ENCODE measurements at regions not wholly inside any gene's neighbourhood (a gene's known extent, or its start where the extent isn't known, plus 50 kb on each side); places are given as distances from the start of the nearest gene placed in this dataset.

DNA sequence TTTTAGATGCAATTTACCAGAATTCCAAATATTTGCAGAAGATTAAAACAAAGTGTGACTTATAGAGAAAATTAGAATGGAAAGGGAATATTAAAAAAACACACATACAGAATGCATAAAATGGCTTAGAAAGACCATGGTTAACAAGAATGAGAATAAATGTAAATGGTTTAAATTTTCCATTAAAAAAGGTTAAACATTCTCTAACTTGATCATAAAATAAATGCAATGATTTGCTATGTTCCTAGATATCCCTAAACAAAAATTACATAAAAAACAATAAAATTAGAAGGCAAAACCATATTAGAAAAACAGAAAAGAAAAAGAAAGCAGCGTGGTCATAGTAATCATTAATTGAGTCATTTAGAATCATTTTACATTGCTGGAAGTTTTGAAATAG is 152.5 kb downstream of the TMEM38B start:
- H3K9me3 ChIP-seq: no peaks in the 10 kb centered on the region
- TF ChIP-seq, protein P1, sequence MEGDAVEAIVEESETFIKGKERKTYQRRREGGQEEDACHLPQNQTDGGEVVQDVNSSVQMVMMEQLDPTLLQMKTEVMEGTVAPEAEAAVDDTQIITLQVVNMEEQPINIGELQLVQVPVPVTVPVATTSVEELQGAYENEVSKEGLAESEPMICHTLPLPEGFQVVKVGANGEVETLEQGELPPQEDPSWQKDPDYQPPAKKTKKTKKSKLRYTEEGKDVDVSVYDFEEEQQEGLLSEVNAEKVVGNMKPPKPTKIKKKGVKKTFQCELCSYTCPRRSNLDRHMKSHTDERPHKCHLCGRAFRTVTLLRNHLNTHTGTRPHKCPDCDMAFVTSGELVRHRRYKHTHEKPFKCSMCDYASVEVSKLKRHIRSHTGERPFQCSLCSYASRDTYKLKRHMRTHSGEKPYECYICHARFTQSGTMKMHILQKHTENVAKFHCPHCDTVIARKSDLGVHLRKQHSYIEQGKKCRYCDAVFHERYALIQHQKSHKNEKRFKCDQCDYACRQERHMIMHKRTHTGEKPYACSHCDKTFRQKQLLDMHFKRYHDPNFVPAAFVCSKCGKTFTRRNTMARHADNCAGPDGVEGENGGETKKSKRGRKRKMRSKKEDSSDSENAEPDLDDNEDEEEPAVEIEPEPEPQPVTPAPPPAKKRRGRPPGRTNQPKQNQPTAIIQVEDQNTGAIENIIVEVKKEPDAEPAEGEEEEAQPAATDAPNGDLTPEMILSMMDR (IDR thresholded peaks at IDR 0.05): no peak
- DNase-seq (ENCODE audit: low spot score) (no peak), ATAC-seq (ENCODE audit: insufficient number of reproducible peaks, low FRiP score, low read depth) (no peak)
- H3K4me1 ChIP-seq (ENCODE audit: control insufficient read depth in 1 of 2, low read depth in 2 of 2): no peaks in the 10 kb centered on the region
- H3K36me3 ChIP-seq: no peaks in the 10 kb centered on the region
- no peak overlapping the region for H3K4me3 ChIP-seq
- no peaks in the 10 kb centered on the region for H3K27me3 ChIP-seq (replicated peaks; ENCODE audit: insufficient read depth)
- H3K27ac ChIP-seq: no peak overlapping the region

DNA sequence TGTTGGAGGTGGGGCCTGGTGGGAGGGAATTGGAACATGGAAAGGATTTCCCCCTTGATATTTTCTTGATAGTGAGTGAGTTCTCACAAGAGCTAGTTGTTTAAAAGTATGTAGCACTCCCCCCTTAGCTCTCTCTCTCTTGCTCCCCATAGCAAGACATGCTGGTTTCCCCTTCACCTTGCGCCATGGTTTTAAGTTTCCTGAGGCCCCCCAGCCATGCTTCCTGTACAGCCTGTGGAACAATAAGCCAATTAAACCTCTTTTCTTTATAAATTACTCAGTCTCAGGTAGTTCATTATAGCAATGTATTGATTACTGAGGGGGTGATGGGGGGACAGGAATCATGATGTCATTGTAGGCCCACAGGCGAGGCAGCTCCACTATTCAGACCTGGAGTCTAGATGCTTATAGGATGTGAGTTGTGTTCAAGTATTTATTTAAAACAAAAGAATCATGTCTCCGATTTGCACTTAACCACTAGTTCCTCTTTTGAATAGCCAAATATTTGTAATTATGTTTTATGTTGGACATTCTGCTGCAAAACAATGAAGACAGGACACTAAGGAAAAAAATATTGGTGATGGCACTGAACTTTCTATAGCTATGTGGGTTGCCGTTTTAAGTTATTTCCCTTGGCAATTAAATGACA is 156.6 kb downstream of the TMEM38B start:
- Histone ChIP-seq H3K4me1 (ENCODE audit: control insufficient read depth in 1 of 2, low read depth in 2 of 2) (no peaks in the 10 kb centered on the region), H3K27me3 (replicated peaks; ENCODE audit: insufficient read depth) (no peaks in the 10 kb centered on the region), H3K9me3 (no peaks in the 10 kb centered on the region), H3K4me3 (no peak overlapping the region), H3K27ac (no peak overlapping the region), H3K36me3 (no peaks in the 10 kb centered on the region)
- no peak for DNase-seq (ENCODE audit: low spot score)
- ATAC-seq (ENCODE audit: insufficient number of reproducible peaks, low FRiP score, low read depth): no peak
- TF ChIP-seq, protein P1 (IDR thresholded peaks at IDR 0.05): no peak

DNA sequence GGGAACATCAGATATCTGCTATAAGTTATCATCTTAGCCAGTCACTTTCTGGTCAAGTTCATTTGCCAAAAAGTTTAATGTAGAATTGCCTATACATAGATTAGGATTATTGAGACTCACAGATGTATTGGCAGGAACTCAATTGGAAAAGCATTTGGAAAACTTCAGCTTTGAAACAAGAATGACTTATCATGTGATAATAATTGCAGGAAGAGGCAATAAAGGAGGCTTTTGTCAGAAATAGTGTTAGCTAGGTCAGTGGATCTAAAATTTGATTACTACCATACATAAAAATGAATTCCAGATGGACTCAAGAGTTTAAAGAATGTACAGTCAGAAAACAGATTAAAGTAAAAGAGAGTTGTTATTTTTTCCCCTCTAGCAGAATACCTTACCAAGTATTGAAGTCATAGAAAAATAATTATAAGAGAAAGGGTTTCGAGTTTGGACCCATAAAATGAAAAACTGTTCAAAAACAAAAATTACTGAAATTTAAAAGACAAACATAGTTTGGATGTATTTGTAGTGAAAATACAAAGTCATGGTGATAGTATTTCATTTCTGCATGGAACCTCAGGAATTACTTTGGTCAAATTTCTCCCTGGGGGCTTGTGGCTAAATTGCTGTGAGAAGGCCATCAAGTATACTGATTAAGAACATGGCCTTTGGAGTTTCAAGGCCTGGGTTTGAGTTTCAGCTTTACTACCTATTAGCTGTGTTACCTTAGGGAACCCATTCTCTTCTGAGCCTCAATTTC is 159.9 kb downstream of the TMEM38B start:
- ATAC-seq (ENCODE audit: insufficient number of reproducible peaks, low FRiP score, low read depth): no peak
- H3K27me3 ChIP-seq (replicated peaks; ENCODE audit: insufficient read depth): no peaks in the 10 kb centered on the region
- no peak overlapping the region for H3K27ac ChIP-seq
- H3K4me1 ChIP-seq (ENCODE audit: control insufficient read depth in 1 of 2, low read depth in 2 of 2): no peaks in the 10 kb centered on the region
- DNase-seq (ENCODE audit: low spot score): no peak
- no peaks in the 10 kb centered on the region for H3K36me3 ChIP-seq
- H3K9me3 ChIP-seq: no peaks in the 10 kb centered on the region
- no peak overlapping the region for H3K4me3 ChIP-seq
- TF ChIP-seq, protein P1 (IDR thresholded peaks at IDR 0.05): no peak

DNA sequence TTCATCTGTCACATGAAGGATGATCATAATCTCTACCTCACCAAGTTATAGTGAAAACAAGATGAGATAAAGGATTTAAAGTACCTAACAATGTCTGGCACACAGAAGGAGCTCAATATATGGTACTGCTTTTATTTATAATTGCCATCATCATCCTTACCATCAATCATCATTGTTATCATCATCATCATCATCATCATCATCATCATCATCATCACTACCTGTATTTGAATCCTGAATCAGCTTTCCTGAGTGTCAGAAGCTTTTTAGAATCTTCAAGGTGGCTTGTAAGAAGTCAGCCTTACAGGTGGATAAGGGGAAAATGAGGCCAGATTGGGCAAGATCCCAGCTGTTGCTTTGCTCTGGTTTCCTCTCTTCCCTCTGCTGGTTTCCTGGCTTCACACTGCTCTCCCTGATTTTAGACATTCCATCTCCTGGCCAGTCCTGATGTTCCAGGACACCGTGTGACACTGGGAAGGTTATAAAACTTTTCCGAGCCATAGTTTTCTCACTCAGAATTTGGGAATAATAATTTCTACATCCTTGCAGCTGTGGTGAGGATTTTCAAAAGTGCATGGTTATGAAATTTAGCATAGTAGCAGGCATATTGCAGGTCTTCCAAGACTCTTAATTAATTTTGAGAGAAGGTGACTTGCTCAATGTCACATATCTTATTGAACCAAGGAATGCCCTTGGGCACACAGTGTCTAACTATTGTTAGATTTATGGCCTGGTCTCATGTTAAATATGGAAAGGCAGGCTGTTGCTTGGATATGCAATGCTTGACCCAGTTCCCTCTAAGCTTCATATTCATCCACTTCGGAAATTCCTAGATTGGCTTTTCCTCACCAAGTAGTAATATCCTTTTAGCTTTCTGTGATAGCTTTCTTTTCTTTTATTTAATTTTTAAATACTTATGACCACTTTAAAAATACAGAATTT is 160.7 kb downstream of the TMEM38B start:
- no peaks in the 10 kb centered on the region for H3K27me3 ChIP-seq (replicated peaks; ENCODE audit: insufficient read depth)
- ATAC-seq (ENCODE audit: insufficient number of reproducible peaks, low FRiP score, low read depth) (no peak), DNase-seq (ENCODE audit: low spot score) (no peak)
- no peak overlapping the region for H3K4me3 ChIP-seq
- H3K27ac ChIP-seq: no peak overlapping the region
- H3K9me3 ChIP-seq: no peaks in the 10 kb centered on the region
- no peaks in the 10 kb centered on the region for H3K36me3 ChIP-seq
- no peaks in the 10 kb centered on the region for H3K4me1 ChIP-seq (ENCODE audit: control insufficient read depth in 1 of 2, low read depth in 2 of 2)
- TF ChIP-seq, protein P1 (IDR thresholded peaks at IDR 0.05): no peak

DNA sequence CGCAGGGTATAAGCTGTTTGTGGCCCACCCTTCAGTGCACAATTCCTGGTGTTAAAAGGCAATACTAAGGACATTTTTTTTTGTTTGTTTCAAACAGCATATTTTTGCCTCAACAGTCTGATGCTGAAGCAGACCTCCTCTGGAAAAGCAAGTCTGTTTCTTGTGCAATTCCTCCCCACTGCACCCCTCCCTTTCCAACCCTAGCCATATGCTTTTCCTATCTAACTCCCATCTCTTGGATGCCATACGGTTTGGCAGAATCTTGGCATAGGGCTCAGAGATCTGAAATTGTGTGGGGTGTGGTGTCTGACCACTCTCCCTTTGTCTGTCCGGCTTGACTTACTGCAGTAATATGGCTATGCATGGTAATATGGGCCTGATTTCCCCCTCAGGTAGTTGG is 161.6 kb downstream of the TMEM38B start:
- H3K4me3 ChIP-seq: no peak overlapping the region
- no peaks in the 10 kb centered on the region for H3K36me3 ChIP-seq
- no peaks in the 10 kb centered on the region for H3K4me1 ChIP-seq (ENCODE audit: control insufficient read depth in 1 of 2, low read depth in 2 of 2)
- H3K27me3 ChIP-seq (replicated peaks; ENCODE audit: insufficient read depth): no peaks in the 10 kb centered on the region
- ATAC-seq (ENCODE audit: insufficient number of reproducible peaks, low FRiP score, low read depth) (no peak), DNase-seq (ENCODE audit: low spot score) (no peak)
- no peaks in the 10 kb centered on the region for H3K9me3 ChIP-seq
- TF ChIP-seq, protein P1 (IDR thresholded peaks at IDR 0.05): no peak
- H3K27ac ChIP-seq: no peak overlapping the region
